Body of pancreas (tissue), 4 donors: ENCODE measurements at regions not wholly inside any gene's neighbourhood (a gene's known extent, or its start where the extent isn't known, plus 50 kb on each side); places are given as distances from the start of the nearest gene placed in this dataset.
A peak's percentile ranks its signal among the peaks of the same experiment; 100 is the strongest.

Experiments used
- ATAC-seq: fragments of 150-250 bp; one replicate; pipeline ENCODE4 v1.9.1; 2016
- DNase-seq, 4 donors: peaks; one replicate each; pipeline ENCODE4 v3.0.0-alpha.2; 2019
- H3K27ac ChIP-seq, 4 donors: fragments of 200-600 bp; sonication (generic); 1 replicate in 3 of 4; 2 replicates in 1 of 4; pipeline versions ENCODE4 v1.5.1 to v1.6.1; 2016 to 2019; ENCODE audit warnings: mild to moderate bottlenecking in 1 of 4, mixed read lengths in 1 of 4, moderate library complexity in 1 of 4
- H3K27me3 ChIP-seq, 2 donors: fragments of 200-600 bp; sonication (generic); one replicate each; pipeline ENCODE4 v1.6.0; 2016; ENCODE audit warnings: mild to moderate bottlenecking in 1 of 2
- H3K36me3 ChIP-seq, 2 donors: fragments of 200-600 bp; sonication (generic); replicated peaks in 1 of 2; 2 replicates each; pipeline ENCODE4 v1.5.1; 2016; ENCODE audit warnings: low read depth in 2 of 2; ENCODE audit not compliant: insufficient read depth in 1 of 2
- H3K4me1 ChIP-seq: fragments of 200-600 bp; sonication (generic); one replicate; pipeline ENCODE4 v1.6.0; 2016
- H3K4me3 ChIP-seq, 2 donors: fragments of 200-600 bp; sonication (generic); 1 replicate in 1 of 2; 2 replicates in 1 of 2; pipeline ENCODE4 v1.5.1; 2016 to 2019
- H3K9me3 ChIP-seq, 3 donors: fragments of 200-600 bp; sonication (generic); 1 replicate in 2 of 3; 2 replicates in 1 of 3; pipeline ENCODE4 v1.5.1; 2016
- POLR2A ChIP-seq, 3 donors: fragments of 450-650 bp; IDR thresholded peaks; one replicate each; pipeline ENCODE4 v1.6.1; 2016; ENCODE audit warnings: antibody characterized with exemption in 3 of 3, mild to moderate bottlenecking in 2 of 3
- WGBS, 2 donors: methylation state at CpG; one replicate each; pipeline ENCODE4 v1.1.5; 2017; 5-methylcytosine and 5-hydroxymethylcytosine counted together
- intact Hi-C: fragments of 100-400 bp; cut with DNase I; formaldehyde crosslinking; loops from one replicate; pipeline ENCODE4 v1.15.1; 2023
- TF ChIP-seq, protein P1 (sequence below), 7 experiments: fragments of 450-650 bp in 4 of 7; fragments of 200-600 bp in 3 of 7; sonication (generic) in 3 of 7; IDR thresholded peaks; one replicate each; pipeline ENCODE4 v1.5.1; 2016 to 2019; ENCODE audit warnings: antibody characterized with exemption in 7 of 7

DNA sequence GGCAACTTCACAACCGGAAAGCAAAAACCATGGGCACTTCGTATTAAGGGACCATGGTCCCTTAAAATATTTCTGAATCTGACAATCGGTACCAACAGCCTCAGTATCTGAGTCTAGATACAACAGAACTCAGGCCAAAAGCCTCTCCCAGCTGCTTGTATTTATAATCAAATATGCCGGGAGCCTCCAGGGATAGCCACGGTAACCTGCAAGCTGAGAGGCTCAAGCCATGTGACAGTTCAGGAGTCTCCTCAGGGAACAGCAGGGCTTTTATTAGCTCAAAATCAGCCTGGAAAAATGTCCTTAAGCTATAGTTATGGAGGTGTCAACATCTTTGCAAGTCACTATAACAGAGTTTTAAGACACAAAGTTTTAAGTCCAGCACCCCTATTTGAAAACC is 352.8 kb upstream of the GYPC start:
- Histone ChIP-seq H3K4me1 (peaks cover 18% of the 10 kb centered on the region), H3K27ac (no peak overlapping the region), H3K36me3 (no peaks in the 10 kb centered on the region), H3K4me3 (no peak overlapping the region), H3K27me3 (no peaks in the 10 kb centered on the region), H3K9me3 (no peaks in the 10 kb centered on the region)
- 43 to 61% methylated on average over 5 of the region's 5 CpGs for WGBS, 2 donors
- DNase-seq, result no peak
- TF ChIP-seq, protein P1, sequence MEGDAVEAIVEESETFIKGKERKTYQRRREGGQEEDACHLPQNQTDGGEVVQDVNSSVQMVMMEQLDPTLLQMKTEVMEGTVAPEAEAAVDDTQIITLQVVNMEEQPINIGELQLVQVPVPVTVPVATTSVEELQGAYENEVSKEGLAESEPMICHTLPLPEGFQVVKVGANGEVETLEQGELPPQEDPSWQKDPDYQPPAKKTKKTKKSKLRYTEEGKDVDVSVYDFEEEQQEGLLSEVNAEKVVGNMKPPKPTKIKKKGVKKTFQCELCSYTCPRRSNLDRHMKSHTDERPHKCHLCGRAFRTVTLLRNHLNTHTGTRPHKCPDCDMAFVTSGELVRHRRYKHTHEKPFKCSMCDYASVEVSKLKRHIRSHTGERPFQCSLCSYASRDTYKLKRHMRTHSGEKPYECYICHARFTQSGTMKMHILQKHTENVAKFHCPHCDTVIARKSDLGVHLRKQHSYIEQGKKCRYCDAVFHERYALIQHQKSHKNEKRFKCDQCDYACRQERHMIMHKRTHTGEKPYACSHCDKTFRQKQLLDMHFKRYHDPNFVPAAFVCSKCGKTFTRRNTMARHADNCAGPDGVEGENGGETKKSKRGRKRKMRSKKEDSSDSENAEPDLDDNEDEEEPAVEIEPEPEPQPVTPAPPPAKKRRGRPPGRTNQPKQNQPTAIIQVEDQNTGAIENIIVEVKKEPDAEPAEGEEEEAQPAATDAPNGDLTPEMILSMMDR (IDR thresholded peaks at IDR 0.05), result no peak
- no peak for TF ChIP-seq POLR2A (IDR thresholded peaks at IDR 0.05)
- ATAC-seq, result no peak
- intact Hi-C loops, result no loop called here

DNA sequence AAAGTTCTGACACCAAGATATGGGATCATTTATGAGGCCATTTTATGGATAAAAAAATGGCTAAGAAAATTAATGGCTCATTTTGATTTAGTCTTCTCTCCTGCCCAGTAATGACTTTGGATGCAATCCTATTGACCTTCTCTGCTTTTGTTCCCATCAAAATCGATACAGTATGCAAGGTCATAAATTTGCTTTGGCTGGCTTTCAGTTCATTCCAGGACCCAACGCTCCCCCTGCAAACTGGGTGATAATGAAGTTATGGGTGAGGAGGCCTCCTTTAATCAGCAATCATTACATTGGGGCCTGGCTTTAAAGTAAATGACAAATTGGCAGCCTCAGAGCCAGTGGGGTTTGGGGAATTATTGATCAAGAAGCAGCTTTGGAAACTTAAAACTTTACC is 351.8 kb upstream of the GYPC start:
- TF ChIP-seq, protein P1 (IDR thresholded peaks at IDR 0.05), result no peak
- TF ChIP-seq POLR2A (IDR thresholded peaks at IDR 0.05), result no peak
- intact Hi-C loops, result no loop called here
- H3K27ac ChIP-seq, result peak overlapping the region in 1 of 4 donors; percentile 37
- no peak overlapping the region for H3K4me3 ChIP-seq
- H3K4me1 ChIP-seq, result peaks cover 18% of the 10 kb centered on the region
- DNase-seq (peak in 2 of 4 donors; percentile 16 to 43), ATAC-seq (peak; percentile 77)
- 11 to 14% methylated on average over 2 of the region's 2 CpGs for whole genome bisulfite sequencing, 2 donors
- H3K9me3 ChIP-seq, result no peaks in the 10 kb centered on the region
- H3K36me3 ChIP-seq, result no peaks in the 10 kb centered on the region
- H3K27me3 ChIP-seq, result no peaks in the 10 kb centered on the region

DNA sequence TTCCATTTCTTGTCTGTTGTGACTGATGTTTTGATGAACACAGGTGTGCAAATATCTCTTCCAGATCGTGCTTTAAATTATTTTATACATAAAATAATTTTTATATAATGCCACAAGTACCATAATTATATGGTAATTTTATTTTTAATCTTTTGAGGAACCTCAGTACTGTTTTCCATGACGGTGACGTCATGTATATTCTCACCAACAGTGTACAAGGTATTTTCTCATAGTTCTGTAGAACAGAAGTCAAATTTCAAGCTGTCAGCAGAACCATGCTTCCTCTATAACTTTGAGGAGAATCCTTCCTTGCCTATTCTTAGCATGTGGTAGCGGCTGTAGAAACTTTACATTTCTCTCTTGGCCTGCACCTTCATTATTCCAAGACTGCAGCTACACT is 349.4 kb upstream of the GYPC start:
- H3K36me3 ChIP-seq, result no peaks in the 10 kb centered on the region
- H3K27ac ChIP-seq, result no peak overlapping the region
- no peak overlapping the region for H3K4me3 ChIP-seq
- H3K27me3 ChIP-seq, result no peaks in the 10 kb centered on the region
- intact Hi-C loops, result no loop called here
- TF ChIP-seq POLR2A (IDR thresholded peaks at IDR 0.05), result no peak
- TF ChIP-seq, protein P1 (IDR thresholded peaks at IDR 0.05), result no peak
- 92% methylated on average over 4 of the region's 4 CpGs for WGBS, 2 donors
- H3K9me3 ChIP-seq, result no peaks in the 10 kb centered on the region
- peaks cover 18% of the 10 kb centered on the region for H3K4me1 ChIP-seq
- DNase-seq, result no peak
- no peak for ATAC-seq

DNA sequence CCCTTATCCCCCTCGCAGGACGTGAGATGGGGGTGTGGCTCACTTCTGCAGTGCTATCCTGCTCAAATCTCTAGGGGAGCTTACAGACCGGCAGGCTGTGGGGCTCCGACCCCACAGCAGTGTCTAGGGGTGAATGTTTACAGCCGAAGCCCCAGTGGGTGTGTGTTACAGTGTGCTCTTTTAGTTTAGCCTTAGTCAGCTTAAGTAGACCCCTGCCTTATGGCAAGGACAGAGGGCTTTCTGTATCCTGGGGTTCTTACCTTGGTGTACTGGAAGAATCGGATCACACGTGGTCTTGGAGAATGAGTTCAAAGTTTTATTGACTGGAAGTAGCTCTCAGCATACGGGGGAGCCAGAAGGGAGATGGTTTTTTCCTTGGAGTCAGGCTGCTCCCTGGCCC is 348.2 kb upstream of the GYPC start:
- H3K36me3 ChIP-seq, result no peaks in the 10 kb centered on the region
- no peaks in the 10 kb centered on the region for H3K9me3 ChIP-seq
- TF ChIP-seq, protein P1 (IDR thresholded peaks at IDR 0.05), result no peak
- TF ChIP-seq POLR2A (IDR thresholded peaks at IDR 0.05), result no peak
- WGBS, 2 donors, result 82 to 86% methylated on average over 8 of the region's 8 CpGs
- ATAC-seq, result no peak
- no peak overlapping the region for H3K4me3 ChIP-seq
- H3K4me1 ChIP-seq, result peaks cover 18% of the 10 kb centered on the region
- intact Hi-C loops, result no loop called here
- H3K27ac ChIP-seq, result no peak overlapping the region
- no peak for DNase-seq
- no peaks in the 10 kb centered on the region for H3K27me3 ChIP-seq

DNA sequence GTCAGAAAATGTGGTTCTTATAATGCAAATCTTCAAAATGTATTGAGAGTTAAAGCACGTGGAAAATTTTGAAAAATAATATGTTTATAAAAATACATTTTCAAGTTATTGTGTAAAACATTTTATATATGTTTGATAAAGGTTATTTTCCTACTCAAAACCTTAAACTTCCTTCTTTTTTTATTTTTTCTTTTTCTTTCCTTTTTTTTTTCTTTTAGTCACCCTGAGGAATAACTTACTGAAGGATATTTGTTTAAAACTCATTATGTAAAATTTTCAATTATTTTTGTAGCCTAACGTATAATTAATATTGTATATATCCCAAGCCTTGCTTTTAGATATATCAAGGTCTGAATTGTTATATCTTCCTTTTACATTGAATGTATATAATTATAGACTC is 346.8 kb upstream of the GYPC start:
- Histone ChIP-seq H3K27ac (no peak overlapping the region), H3K4me1 (peaks cover 5% of the 10 kb centered on the region), H3K27me3 (no peaks in the 10 kb centered on the region), H3K36me3 (no peaks in the 10 kb centered on the region), H3K9me3 (no peaks in the 10 kb centered on the region), H3K4me3 (no peak overlapping the region)
- TF ChIP-seq POLR2A (IDR thresholded peaks at IDR 0.05), result no peak
- TF ChIP-seq, protein P1 (IDR thresholded peaks at IDR 0.05), result no peak
- intact Hi-C loops, result no loop called here
- ATAC-seq, result no peak
- WGBS, 2 donors, result 87 to 94% methylated on average over 2 of the region's 2 CpGs
- no peak for DNase-seq
